Panc1 (cell line): ENCODE measurements at regions not wholly inside any gene's neighbourhood (a gene's known extent, or its start where the extent isn't known, plus 50 kb on each side); places are given as distances from the start of the nearest gene placed in this dataset.

Experiments used
- CTCF ChIP-seq: fragments of 450-650 bp; IDR thresholded peaks from 2 replicates; pipeline ENCODE4 v1.5.1; 2017; ENCODE audit warnings: mild to moderate bottlenecking
- SIN3A ChIP-seq: IDR thresholded peaks from 2 replicates; pipeline ENCODE4 v1.6.1; 2012; ENCODE audit warnings: low read depth, mild to moderate bottlenecking, low read length, moderate library complexity, borderline replicate concordance; ENCODE audit not compliant: insufficient read depth

GRCh38 chr6:126667071-126667470, 327.2 kb downstream of the CENPW start:
- TF ChIP-seq CTCF (no peak), SIN3A (no peak)
